ENCODE measurements at regions not wholly inside any gene's neighbourhood (a gene's known extent, or its start where the extent isn't known, plus 50 kb on each side); places are given as distances from the start of the nearest gene placed in this dataset.

GRCh38 chr11:15893080-15893492, 463.3 kb downstream of the SOX6 start:
- no peaks in the 10 kb centered on the region for H3K9me1 ChIP-seq (ENCODE audit: control insufficient read depth, insufficient read depth, low read length)
- no peaks in the 10 kb centered on the region for H3K36me3 ChIP-seq (ENCODE audit: control insufficient read depth, insufficient read depth, low read length)
- CTCF ChIA-PET (ENCODE audit: low intra/inter-chr PET ratio), result interaction anchor here (0.6 kb wide), 1 partner anchor 7 kb away, joined by 3 read pairs; no protein-coding TSS in a partner anchor
- H3K4me2 ChIP-seq (ENCODE audit: insufficient read depth, low read length), result no peak overlapping the region; the same call in 1 of the 2 replicates
- no peak overlapping the region for H3K9ac ChIP-seq (ENCODE audit: insufficient read depth in 1 of 2, low read depth in 2 of 2, low read length in 2 of 2)
- POLR2A ChIA-PET, result interaction anchor here (1.2 kb wide), 1 partner anchor 12 kb away, joined by 3 read pairs; no protein-coding TSS in a partner anchor
- peak in 1 of 4 experiments; percentile 35 for DNase-seq (ENCODE audit: extremely low read depth in 1 of 4, low spot score in 3 of 4)
- H3K4me3 ChIP-seq, result no peak overlapping the region
- no peaks in the 10 kb centered on the region for H3K9me3 ChIP-seq (replicated peaks; ENCODE audit: control insufficient read depth, insufficient read depth, low read depth, low read length)
- no peaks in the 10 kb centered on the region for H4K20me1 ChIP-seq (replicated peaks; ENCODE audit: control insufficient read depth, insufficient read depth, low read length)
- 10% methylated on average over 3 of the region's 3 CpGs for WGBS (ENCODE audit: insufficient coverage, low coverage, missing lambda C conversion rate)
- no peak overlapping the region for H3K27ac ChIP-seq (ENCODE audit: extremely low read depth, low read depth, low read length)
- no peak for FAIRE-seq
- ATAC-seq, result peak; percentile 50
- peaks cover 0 to 7% of the 10 kb centered on the region in 2 experiments; a peak in 3 of 5 replicates for H3K27me3 ChIP-seq (ENCODE audit: control insufficient read depth in 2 of 2, insufficient read depth in 2 of 2, low read length in 2 of 2)
- intact Hi-C loops (cut with micrococcal nuclease) (no loop called here), in situ Hi-C loops (cut with MboI) (no loop called here)
- H2AFZ ChIP-seq (ENCODE audit: low read depth, low read length), result peak overlapping the region; percentile 72
- BruUV-seq (replicated peaks), result no TSS peak
- no peaks in the 10 kb centered on the region for H3K79me2 ChIP-seq (ENCODE audit: control insufficient read depth, insufficient read depth, low read length)
- H3K4me1 ChIP-seq (replicated peaks in 1 of 2; ENCODE audit: control insufficient read depth in 2 of 2, insufficient read depth in 2 of 2, low read length in 2 of 2), result peaks cover 4 to 25% of the 10 kb centered on the region in 2 experiments; a peak in 4 of 5 replicates
- TF ChIP-seq ZBTB40 (IDR thresholded peaks at IDR 0.05) (no peak), ZBTB40 (CRISPR knock-in tag; IDR thresholded peaks at IDR 0.05) (no peak), ELF4 (CRISPR knock-in tag; IDR thresholded peaks at IDR 0.05) (0 out of 2 replicates have a peak, but pooled peaks have one; percentile 24), DPF2 (IDR thresholded peaks at IDR 0.05) (peak; percentile 40; the same call in 1 of the 2 replicates), TEAD4 (IDR thresholded peaks at IDR 0.05; ENCODE audit: low read length) (peak; percentile 60), TEAD4 (CRISPR knock-in tag; IDR thresholded peaks at IDR 0.05; ENCODE audit: borderline replicate concordance) (no peak), MEIS2 (IDR thresholded peaks at IDR 0.05; ENCODE audit: partially characterized antibody) (peak; percentile 97), LEF1 (IDR thresholded peaks at IDR 0.05) (peak; percentile 55; the same call in 1 of the 2 replicates), PBX2 (CRISPR knock-in tag; IDR thresholded peaks at IDR 0.05; ENCODE audit: low read depth) (no peak), PBX2 (tag; conservative IDR thresholded peaks at IDR 0.05; ENCODE audit: low read depth) (peak; percentile 97), U2AF2 (optimal IDR thresholded peaks at IDR 0.05; ENCODE audit: low read depth, low read length) (no peak)
